Endothelial cell of umbilical vein (primary cell): ENCODE measurements at regions not wholly inside any gene's neighbourhood (a gene's known extent, or its start where the extent isn't known, plus 50 kb on each side); places are given as distances from the start of the nearest gene placed in this dataset.

ENCODE experiments used
- BruUV-seq: library from RNA; stranded (reverse); fragments of 400-500 nt; replicated peaks from 2 replicates; lab custom pipeline; 2021; lab: Mats Ljungman, UMichigan
- CTCF ChIA-PET: fragments of 300-600, 350-600 bp; sonication (Branson Sonifier 250); formaldehyde crosslinking; loops from one replicate; lab custom pipeline; 2021; ENCODE audit warnings: antibody characterized with exemption, inconsistent platforms; lab: Charles Lee
- POLR2A ChIA-PET: fragments of 300-600, 350-600 bp; sonication (Branson Sonifier 250); formaldehyde crosslinking; loops from one replicate; lab custom pipeline; 2021; ENCODE audit warnings: antibody characterized with exemption, inconsistent platforms; lab: Charles Lee
- DNase-seq: peaks from one replicate; pipeline ENCODE4 v3.0.0-alpha.2; 2011; ENCODE audit warnings: low read depth, low spot score
- FAIRE-seq: peaks from 2 replicates; lab custom pipeline; 2011; peaks lifted over from hg19 to GRCh38; lab: Jason Lieb, UNC
- H2AFZ ChIP-seq: 2 replicates; pipeline ENCODE4 v1.6.0; 2012; ENCODE audit warnings: low read depth, low read length, control low read depth, inconsistent platforms
- H3K27ac ChIP-seq: 2 replicates; pipeline ENCODE4 v1.5.1; 2011; ENCODE audit warnings: low read depth, mild to moderate bottlenecking, control low read depth, low read length, moderate library complexity; ENCODE audit not compliant: insufficient read depth
- H3K27me3 ChIP-seq, 2 experiments: 2 replicates each; pipeline versions ENCODE4 v1.6.0 to v1.6.1; 2011; ENCODE audit warnings: low read length in 2 of 2, mixed read lengths in 1 of 2; ENCODE audit not compliant: control insufficient read depth in 2 of 2, insufficient read depth in 2 of 2
- H3K36me3 ChIP-seq, 2 experiments: 2 replicates in 1 of 2; 3 replicates in 1 of 2; pipeline ENCODE4 v1.5.1; 2011; ENCODE audit warnings: low read length in 2 of 2, mild to moderate bottlenecking in 1 of 2, moderate library complexity in 1 of 2; ENCODE audit not compliant: control insufficient read depth in 2 of 2, insufficient read depth in 2 of 2; ENCODE audit errors: extremely low read depth in 1 of 2
- H3K4me1 ChIP-seq: 3 replicates; pipeline ENCODE4 v1.5.1; 2011; ENCODE audit warnings: mild to moderate bottlenecking, low read length; ENCODE audit not compliant: control insufficient read depth, insufficient read depth; ENCODE audit errors: extremely low read depth
- H3K4me2 ChIP-seq: 2 replicates; pipeline ENCODE4 v1.6.1; 2011; ENCODE audit warnings: low read length, control low read depth, mixed read lengths; ENCODE audit not compliant: insufficient read depth
- H3K4me3 ChIP-seq, 3 experiments: fragments of 200-600 bp in 1 of 3; sonication (generic), shearing (Covaris generic) in 1 of 3; replicated peaks in 1 of 3; 2 replicates each; pipeline ENCODE4 v1.5.1; 2011 to 2016; ENCODE audit warnings: control low read depth in 3 of 3, low read length in 3 of 3, mild to moderate bottlenecking in 2 of 3, inconsistent platforms in 1 of 3, low read depth in 1 of 3, moderate library complexity in 1 of 3; ENCODE audit not compliant: insufficient read depth in 1 of 3
- H3K79me2 ChIP-seq: 2 replicates; pipeline ENCODE4 v1.6.0; 2012; ENCODE audit warnings: low read length, inconsistent platforms; ENCODE audit not compliant: control insufficient read depth, insufficient read depth
- H3K9ac ChIP-seq: replicated peaks from 2 replicates; pipeline ENCODE3; 2011; ENCODE audit warnings: low read length, control low read depth; ENCODE audit not compliant: insufficient read depth; ENCODE audit errors: extremely low read depth
- H3K9me1 ChIP-seq: replicated peaks from 3 replicates; pipeline ENCODE4 v1.6.0; 2011; ENCODE audit warnings: mild to moderate bottlenecking, low read length; ENCODE audit not compliant: control insufficient read depth, insufficient read depth; ENCODE audit errors: extremely low read depth
- H3K9me3 ChIP-seq: replicated peaks from 2 replicates; pipeline ENCODE4 v1.5.1; 2012; ENCODE audit warnings: low read length, inconsistent platforms; ENCODE audit not compliant: control insufficient read depth, insufficient read depth
- H4K20me1 ChIP-seq: replicated peaks from 2 replicates; pipeline ENCODE3; 2011; ENCODE audit warnings: mild to moderate bottlenecking, low read length; ENCODE audit not compliant: control insufficient read depth, insufficient read depth; ENCODE audit errors: extremely low read depth
- EZH2 ChIP-seq: IDR thresholded peaks from 2 replicates; pipeline ENCODE4 v1.6.1; 2012; ENCODE audit warnings: borderline replicate concordance, low read depth, mild to moderate bottlenecking, moderate library complexity, low read length, inconsistent platforms; ENCODE audit not compliant: severe bottlenecking
- FOS ChIP-seq: IDR thresholded peaks from 2 replicates; pipeline ENCODE4 v1.6.1; 2011; ENCODE audit warnings: mild to moderate bottlenecking, low read length, moderate library complexity, borderline replicate concordance; ENCODE audit not compliant: insufficient read depth
- GATA2 ChIP-seq: IDR thresholded peaks from 2 replicates; pipeline ENCODE4 v1.7.0; 2011; ENCODE audit warnings: low read depth, mild to moderate bottlenecking, moderate library complexity, mixed read lengths, low read length; ENCODE audit not compliant: insufficient read length, insufficient read depth
- JUN ChIP-seq: IDR thresholded peaks from 2 replicates; pipeline ENCODE4 v1.6.1; 2011; ENCODE audit warnings: borderline replicate concordance, low read depth; ENCODE audit not compliant: insufficient read length, insufficient read depth
- MYC ChIP-seq: IDR thresholded peaks from one replicate; pipeline ENCODE4 v1.6.1; 2011; ENCODE audit warnings: mild to moderate bottlenecking, low read depth, low read length
- POLR2A ChIP-seq: IDR thresholded peaks from 2 replicates; pipeline ENCODE4 v1.6.1; 2012; ENCODE audit warnings: low read depth, mild to moderate bottlenecking, control low read depth, low read length
- POLR2AphosphoS5 ChIP-seq: IDR thresholded peaks from 2 replicates; pipeline ENCODE4 v1.6.1; 2012; ENCODE audit warnings: low read depth, mild to moderate bottlenecking, control low read depth, low read length, moderate library complexity; ENCODE audit not compliant: insufficient read depth
- dilution Hi-C: fragments of 300-500 bp; cut with MboI; formaldehyde crosslinking; loops from one replicate; pipeline ENCODE4 v1.15.0; 2019; ENCODE audit warnings: low sequenced_read_pairs; ENCODE audit not compliant: extremely low pct_ligation_motif_present
- intact Hi-C: fragments of 100-400 bp; cut with micrococcal nuclease; formaldehyde crosslinking; loops from one replicate; pipeline ENCODE4 v1.10.0; 2022
- TF ChIP-seq, protein P1 (sequence below), 2 donors: IDR thresholded peaks; 1 replicate in 1 of 2; 2 replicates in 1 of 2; pipeline ENCODE4 v1.5.1; 2011; ENCODE audit warnings: low read length in 2 of 2, mild to moderate bottlenecking in 2 of 2, moderate library complexity in 2 of 2, control low read depth in 1 of 2, inconsistent platforms in 1 of 2, low read depth in 1 of 2; ENCODE audit not compliant: insufficient read depth in 1 of 2; ENCODE audit errors: extremely low read depth in 1 of 2
- TF ChIP-seq, protein P2 (sequence below): IDR thresholded peaks from 2 replicates; pipeline ENCODE4 v1.6.1; 2011; ENCODE audit not compliant: insufficient read depth, insufficient read length

DNA sequence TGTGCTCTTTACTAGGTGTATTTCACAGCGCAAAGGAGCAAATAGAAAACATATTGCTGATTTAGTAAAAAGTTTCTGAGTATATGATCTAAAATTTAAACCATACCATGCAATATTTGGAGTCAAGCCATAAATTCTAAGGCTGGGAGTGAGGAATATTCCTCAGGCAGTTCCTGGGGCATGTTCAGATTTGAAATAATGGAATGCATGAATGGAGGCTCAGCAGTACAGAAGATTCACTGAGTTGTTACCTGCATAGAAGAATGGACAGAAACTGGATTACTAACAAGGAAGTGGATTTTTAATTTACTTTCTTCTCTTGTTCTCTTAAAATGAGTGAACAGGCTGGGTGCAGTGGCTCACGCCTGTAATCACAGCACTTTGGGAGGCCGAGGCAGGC, 441.0 kb upstream of the MAP2 start:
- Histone ChIP-seq H3K27me3 (no peaks in the 10 kb centered on the region), H3K9me1 (no peaks in the 10 kb centered on the region), H3K4me1 (no peaks in the 10 kb centered on the region), H3K4me3 (no peak overlapping the region), H2AFZ (no peak overlapping the region), H3K4me2 (no peak overlapping the region), H3K36me3 (no peaks in the 10 kb centered on the region), H3K9ac (no peak overlapping the region), H3K79me2 (no peaks in the 10 kb centered on the region), H3K27ac (no peak overlapping the region), H4K20me1 (no peaks in the 10 kb centered on the region), H3K9me3 (no peaks in the 10 kb centered on the region)
- dilution Hi-C loops (no loop called here), intact Hi-C loops (no loop called here)
- no peak for FAIRE-seq
- no peak for DNase-seq
- CTCF ChIA-PET: no interaction called here
- POLR2A ChIA-PET: no interaction called here
- TF ChIP-seq FOS (no peak), POLR2A (no peak), MYC (no peak), POLR2AphosphoS5 (no peak), GATA2 (no peak), EZH2 (no peak), JUN (no peak)
- TF ChIP-seq, protein P1, sequence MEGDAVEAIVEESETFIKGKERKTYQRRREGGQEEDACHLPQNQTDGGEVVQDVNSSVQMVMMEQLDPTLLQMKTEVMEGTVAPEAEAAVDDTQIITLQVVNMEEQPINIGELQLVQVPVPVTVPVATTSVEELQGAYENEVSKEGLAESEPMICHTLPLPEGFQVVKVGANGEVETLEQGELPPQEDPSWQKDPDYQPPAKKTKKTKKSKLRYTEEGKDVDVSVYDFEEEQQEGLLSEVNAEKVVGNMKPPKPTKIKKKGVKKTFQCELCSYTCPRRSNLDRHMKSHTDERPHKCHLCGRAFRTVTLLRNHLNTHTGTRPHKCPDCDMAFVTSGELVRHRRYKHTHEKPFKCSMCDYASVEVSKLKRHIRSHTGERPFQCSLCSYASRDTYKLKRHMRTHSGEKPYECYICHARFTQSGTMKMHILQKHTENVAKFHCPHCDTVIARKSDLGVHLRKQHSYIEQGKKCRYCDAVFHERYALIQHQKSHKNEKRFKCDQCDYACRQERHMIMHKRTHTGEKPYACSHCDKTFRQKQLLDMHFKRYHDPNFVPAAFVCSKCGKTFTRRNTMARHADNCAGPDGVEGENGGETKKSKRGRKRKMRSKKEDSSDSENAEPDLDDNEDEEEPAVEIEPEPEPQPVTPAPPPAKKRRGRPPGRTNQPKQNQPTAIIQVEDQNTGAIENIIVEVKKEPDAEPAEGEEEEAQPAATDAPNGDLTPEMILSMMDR (IDR thresholded peaks at IDR 0.05; ENCODE audit: extremely low read depth in 1 of 2, insufficient read depth in 1 of 2, low read depth in 1 of 2, low read length in 2 of 2): no peak
- TF ChIP-seq, protein P2, sequence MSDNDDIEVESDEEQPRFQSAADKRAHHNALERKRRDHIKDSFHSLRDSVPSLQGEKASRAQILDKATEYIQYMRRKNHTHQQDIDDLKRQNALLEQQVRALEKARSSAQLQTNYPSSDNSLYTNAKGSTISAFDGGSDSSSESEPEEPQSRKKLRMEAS: no peak
- no TSS peak for BruUV-seq
